UCSD-AML1 (cell line): ENCODE measurements at regions not wholly inside any gene's neighbourhood (a gene's known extent, or its start where the extent isn't known, plus 50 kb on each side); places are given as distances from the start of the nearest gene placed in this dataset.

Experiments
- DNase-seq: peaks from one replicate; lab custom pipeline; 2025; ENCODE audit not compliant: unreplicated experiment; lab: John Stamatoyannopoulos, UW

- no peak for DNase-seq
These were observed 62.0 kb upstream of the RREB1 start for GRCh38 chr6:7045746-7046145.

- no peak for DNase-seq
These were observed 60.6 kb upstream of the RREB1 start for GRCh38 chr6:7047128-7047527.

DNA sequence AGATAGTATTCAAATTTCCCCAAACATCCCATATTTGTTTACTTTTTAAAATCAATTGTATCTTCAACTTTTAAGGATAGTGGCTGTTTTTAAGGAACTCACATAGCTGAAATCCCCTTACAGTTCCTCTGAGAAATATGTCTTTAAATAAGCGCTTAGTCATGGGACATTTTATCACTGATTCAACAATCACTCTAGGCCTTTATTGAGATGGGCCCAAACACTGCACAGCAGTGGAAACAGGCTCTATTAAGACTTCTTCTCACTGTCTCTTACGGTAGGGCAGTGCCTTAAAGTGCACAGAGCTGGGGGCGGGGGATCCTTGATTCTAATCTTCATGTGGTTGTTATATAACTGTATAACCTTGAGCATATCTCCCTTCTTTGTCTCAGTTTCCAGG is 59.8 kb upstream of the RREB1 start:
- DNase-seq, result no peak

DNA sequence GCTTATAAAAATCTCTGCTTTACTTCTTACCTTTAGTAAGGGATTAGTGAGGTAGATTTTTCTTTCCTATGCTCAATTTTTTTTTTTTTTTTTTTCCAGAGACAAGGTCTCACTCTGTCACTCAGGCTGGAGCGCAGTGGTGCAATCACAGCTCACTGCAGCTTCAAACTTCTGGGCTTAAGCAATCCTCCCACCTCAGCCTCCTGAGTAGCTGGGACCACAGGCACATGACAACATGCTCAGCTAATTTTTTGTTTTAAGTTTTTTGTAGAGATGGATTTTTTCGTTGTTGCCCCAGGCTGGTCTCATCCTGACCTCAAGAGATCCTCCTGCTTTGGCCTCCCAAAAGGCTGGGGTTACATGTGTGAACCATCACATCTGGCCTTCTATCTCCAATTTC is 58.9 kb upstream of the RREB1 start:
- DNase-seq, result no peak

- DNase-seq, result no peak
These were observed 57.8 kb upstream of the RREB1 start for GRCh38 chr6:7050004-7050403.

GRCh38 chr6:7050872-7051779 is 56.6 kb upstream of the RREB1 start:
- DNase-seq, result peak; percentile 59

GRCh38 chr6:7051780-7052442 is 55.9 kb upstream of the RREB1 start:
- peak; percentile 71 for DNase-seq

- DNase-seq, result peak; percentile 43
These were observed 55.2 kb upstream of the RREB1 start for GRCh38 chr6:7052443-7053011.

DNA sequence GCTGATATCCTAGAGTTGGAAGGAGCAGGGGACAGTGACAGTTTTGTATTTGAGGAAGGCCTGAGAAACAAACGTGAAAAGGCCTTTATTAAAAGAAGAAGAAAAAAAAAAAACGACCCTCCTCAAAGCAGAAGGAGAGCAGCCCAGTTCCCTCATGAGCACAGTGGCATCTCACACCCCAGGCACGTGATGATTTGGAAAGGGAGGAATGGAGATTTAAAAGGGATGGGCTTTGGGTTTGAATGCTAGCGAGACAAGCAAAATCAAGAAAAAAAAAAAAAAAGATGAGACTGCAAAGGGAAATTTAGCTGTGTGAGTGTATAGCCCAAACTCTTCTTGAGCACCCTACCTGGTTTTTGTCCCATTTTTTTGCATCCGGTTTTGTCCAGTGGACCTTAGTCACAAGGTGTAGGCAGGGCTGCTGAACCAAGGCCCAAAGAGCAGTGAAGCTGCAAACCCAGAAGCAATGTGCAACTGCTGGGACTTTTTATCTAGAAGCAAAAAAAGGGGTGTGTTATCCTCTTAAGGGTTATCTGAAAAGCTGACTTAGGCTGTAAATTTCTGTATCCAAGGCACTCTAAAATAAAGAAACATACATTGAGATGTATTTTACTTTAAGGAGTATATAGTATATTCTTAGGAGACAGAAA is 54.5 kb upstream of the RREB1 start:
- DNase-seq, result no peak
